KMS-11 (cell line): ENCODE measurements at regions not wholly inside any gene's neighbourhood (a gene's known extent, or its start where the extent isn't known, plus 50 kb on each side); places are given as distances from the start of the nearest gene placed in this dataset.

Experiments used
- H2AFZ ChIP-seq: fragments of 200-600 bp; sonication (generic); 2 replicates; pipeline ENCODE4 v1.6.1; 2016; ENCODE audit warnings: antibody characterized with exemption, mixed run types, low read depth
- H3K27ac ChIP-seq: fragments of 200-600 bp; sonication (generic); 2 replicates; pipeline ENCODE4 v1.6.1; 2016; ENCODE audit warnings: mild to moderate bottlenecking, mixed run types
- H3K27me3 ChIP-seq: fragments of 200-600 bp; sonication (generic); 2 replicates; pipeline ENCODE4 v1.6.1; 2017; ENCODE audit warnings: mild to moderate bottlenecking, low read depth, mixed run types, moderate library complexity; ENCODE audit not compliant: insufficient read depth
- H3K36me3 ChIP-seq: fragments of 200-600 bp; sonication (generic); 2 replicates; pipeline ENCODE4 v1.6.1; 2017; ENCODE audit warnings: mild to moderate bottlenecking, mixed run types; ENCODE audit not compliant: insufficient read depth
- H3K4me1 ChIP-seq: fragments of 200-600 bp; sonication (generic); 2 replicates; pipeline ENCODE4 v1.6.1; 2016; ENCODE audit warnings: mild to moderate bottlenecking, low read depth, mixed run types; ENCODE audit not compliant: poor library complexity, severe bottlenecking
- H3K4me2 ChIP-seq: fragments of 200-600 bp; sonication (generic); 2 replicates; pipeline ENCODE4 v1.7.0; 2016; ENCODE audit warnings: mild to moderate bottlenecking, mixed run types
- H3K4me3 ChIP-seq: fragments of 200-600 bp; sonication (generic); IDR thresholded peaks from 2 replicates; pipeline ENCODE4 v1.6.1; 2017; ENCODE audit warnings: low read depth, low read length, mixed read lengths; ENCODE audit not compliant: insufficient read depth
- H3K79me2 ChIP-seq: fragments of 200-600 bp; sonication (generic); 2 replicates; pipeline ENCODE4 v1.6.1; 2016; ENCODE audit warnings: low read depth, mixed run types; ENCODE audit not compliant: insufficient read depth
- H3K9ac ChIP-seq: fragments of 200-600 bp; sonication (generic); 2 replicates; pipeline ENCODE4 v1.6.1; 2016; ENCODE audit warnings: mild to moderate bottlenecking, mixed run types
- H4K20me1 ChIP-seq: fragments of 200-600 bp; sonication (generic); 2 replicates; pipeline ENCODE4 v1.6.1; 2016; ENCODE audit warnings: mild to moderate bottlenecking, mixed run types; ENCODE audit not compliant: insufficient read depth
- CTCF ChIP-seq: fragments of 200-600 bp; sonication (generic); conservative IDR thresholded peaks from 2 replicates; pipeline ENCODE4 v1.6.1; 2017; ENCODE audit warnings: low read depth, mild to moderate bottlenecking, antibody characterized with exemption, low read length, moderate library complexity, mixed read lengths

GRCh38 chr1:208668991-208669390, 424.8 kb upstream of the PLXNA2 start:
- Histone ChIP-seq H3K27ac (no peak overlapping the region), H2AFZ (no peak overlapping the region), H3K4me3 (no peak overlapping the region), H3K9ac (no peak overlapping the region), H3K36me3 (no peaks in the 10 kb centered on the region), H3K4me1 (no peaks in the 10 kb centered on the region), H3K4me2 (no peak overlapping the region), H4K20me1 (no peaks in the 10 kb centered on the region), H3K27me3 (no peaks in the 10 kb centered on the region), H3K79me2 (no peaks in the 10 kb centered on the region)
- TF ChIP-seq CTCF = no peak

GRCh38 chr1:208670778-208671177, 426.6 kb upstream of the PLXNA2 start:
- Histone ChIP-seq H3K36me3 (no peaks in the 10 kb centered on the region), H3K27ac (no peak overlapping the region), H3K4me1 (no peaks in the 10 kb centered on the region), H4K20me1 (no peaks in the 10 kb centered on the region), H3K4me2 (no peak overlapping the region), H3K27me3 (no peaks in the 10 kb centered on the region), H3K79me2 (no peaks in the 10 kb centered on the region), H3K4me3 (no peak overlapping the region), H2AFZ (no peak overlapping the region), H3K9ac (no peak overlapping the region)
- no peak for TF ChIP-seq CTCF

GRCh38 chr1:208681878-208682663, 437.9 kb upstream of the PLXNA2 start:
- no peak for TF ChIP-seq CTCF
- H3K27me3 ChIP-seq = no peaks in the 10 kb centered on the region
- H3K27ac ChIP-seq = no peak overlapping the region
- no peaks in the 10 kb centered on the region for H3K36me3 ChIP-seq
- H3K4me3 ChIP-seq = no peak overlapping the region
- H3K79me2 ChIP-seq = no peaks in the 10 kb centered on the region
- no peaks in the 10 kb centered on the region for H4K20me1 ChIP-seq
- H3K4me1 ChIP-seq = peaks cover 44% of the 10 kb centered on the region
- H3K4me2 ChIP-seq = no peak overlapping the region
- H3K9ac ChIP-seq = no peak overlapping the region
- no peak overlapping the region for H2AFZ ChIP-seq

GRCh38 chr1:208682664-208683013, 438.5 kb upstream of the PLXNA2 start:
- no peak overlapping the region for H3K9ac ChIP-seq
- H3K27me3 ChIP-seq = no peaks in the 10 kb centered on the region
- no peak overlapping the region for H2AFZ ChIP-seq
- H3K27ac ChIP-seq = no peak overlapping the region
- H3K4me3 ChIP-seq = no peak overlapping the region
- no peak for TF ChIP-seq CTCF
- no peaks in the 10 kb centered on the region for H3K79me2 ChIP-seq
- no peaks in the 10 kb centered on the region for H4K20me1 ChIP-seq
- H3K36me3 ChIP-seq = no peaks in the 10 kb centered on the region
- H3K4me1 ChIP-seq = peaks cover 49% of the 10 kb centered on the region
- no peak overlapping the region for H3K4me2 ChIP-seq
